Progenitor cell of endocrine pancreas (in vitro differentiated cells): ENCODE measurements at regions not wholly inside any gene's neighbourhood (a gene's known extent, or its start where the extent isn't known, plus 50 kb on each side); places are given as distances from the start of the nearest gene placed in this dataset.

Source experiments
- DNase-seq: peaks from one replicate; pipeline ENCODE4 v3.0.0; 2021; ENCODE audit warnings: low spot score; ENCODE audit not compliant: unreplicated experiment
- H3K27ac Mint-ChIP-seq: 2 replicates; pipeline ENCODE4 v1.8.0; 2021; ENCODE audit warnings: mild to moderate bottlenecking, moderate library complexity, mixed read lengths
- H3K27me3 Mint-ChIP-seq: 2 replicates; pipeline ENCODE4 v1.8.0; 2021; ENCODE audit warnings: mixed read lengths
- H3K36me3 Mint-ChIP-seq: 2 replicates; pipeline ENCODE4 v1.8.0; 2022; ENCODE audit warnings: mixed read lengths; ENCODE audit not compliant: insufficient read depth
- H3K4me1 Mint-ChIP-seq: 2 replicates; pipeline ENCODE4 v1.8.0; 2021; ENCODE audit warnings: low read depth, mixed read lengths
- H3K4me3 Mint-ChIP-seq: 2 replicates; pipeline ENCODE4 v1.8.0; 2021; ENCODE audit warnings: low read depth, mild to moderate bottlenecking, moderate library complexity, mixed read lengths
- H3K9me3 Mint-ChIP-seq: 2 replicates; pipeline ENCODE4 v1.8.0; 2021; ENCODE audit warnings: low read depth, mixed read lengths
- CTCF ChIP-seq: fragments of 200-600 bp; sonication (generic); IDR thresholded peaks from one replicate; pipeline ENCODE4 v1.5.0; 2021; ENCODE audit warnings: antibody characterized with exemption, mild to moderate bottlenecking; ENCODE audit not compliant: unreplicated experiment

GRCh38 chr7:112554591-112554990 is 73.8 kb downstream of the LSMEM1 start:
- peak; percentile 17 for TF ChIP-seq CTCF
- DNase-seq = no peak
- H3K4me3 Mint-ChIP-seq = no peak overlapping the region
- no peaks in the 10 kb centered on the region for H3K9me3 Mint-ChIP-seq
- no peaks in the 10 kb centered on the region for H3K36me3 Mint-ChIP-seq
- H3K4me1 Mint-ChIP-seq = no peaks in the 10 kb centered on the region
- no peaks in the 10 kb centered on the region for H3K27me3 Mint-ChIP-seq
- no peak overlapping the region for H3K27ac Mint-ChIP-seq

- Mint-ChIP-seq H3K4me1 (no peaks in the 10 kb centered on the region), H3K9me3 (no peaks in the 10 kb centered on the region), H3K36me3 (no peaks in the 10 kb centered on the region), H3K4me3 (no peak overlapping the region), H3K27ac (no peak overlapping the region), H3K27me3 (no peaks in the 10 kb centered on the region)
- no peak for DNase-seq
- no peak for TF ChIP-seq CTCF
Observed at GRCh38 chr7:112556633-112557032, 75.8 kb downstream of the LSMEM1 start.

- Mint-ChIP-seq H3K4me1 (no peaks in the 10 kb centered on the region), H3K27me3 (no peaks in the 10 kb centered on the region), H3K27ac (no peak overlapping the region), H3K4me3 (no peak overlapping the region), H3K36me3 (no peaks in the 10 kb centered on the region), H3K9me3 (no peaks in the 10 kb centered on the region)
- DNase-seq = no peak
- no peak for TF ChIP-seq CTCF
Observed at GRCh38 chr7:112566442-112567324, 85.9 kb downstream of the LSMEM1 start.

- no peak for DNase-seq
- Mint-ChIP-seq H3K27ac (no peak overlapping the region), H3K9me3 (peaks cover 4% of the 10 kb centered on the region), H3K36me3 (no peaks in the 10 kb centered on the region), H3K4me1 (peaks cover 6% of the 10 kb centered on the region), H3K27me3 (no peaks in the 10 kb centered on the region), H3K4me3 (no peak overlapping the region)
- no peak for TF ChIP-seq CTCF
Observed at GRCh38 chr7:112567388-112567787, 86.6 kb downstream of the LSMEM1 start.

GRCh38 chr7:112571852-112572607 is 91.2 kb downstream of the LSMEM1 start:
- peaks cover 14% of the 10 kb centered on the region for H3K4me1 Mint-ChIP-seq
- H3K36me3 Mint-ChIP-seq = no peaks in the 10 kb centered on the region
- H3K27ac Mint-ChIP-seq = no peak overlapping the region
- DNase-seq = no peak
- no peaks in the 10 kb centered on the region for H3K27me3 Mint-ChIP-seq
- H3K9me3 Mint-ChIP-seq = peaks cover 4% of the 10 kb centered on the region
- no peak overlapping the region for H3K4me3 Mint-ChIP-seq
- no peak for TF ChIP-seq CTCF
